ENCODE measurements at regions not wholly inside any gene's neighbourhood (a gene's known extent, or its start where the extent isn't known, plus 50 kb on each side); places are given as distances from the start of the nearest gene placed in this dataset.

- no peak for TF ChIP-seq SP4 (IDR thresholded peaks at IDR 0.05; ENCODE audit: low read length)
- no peak for TF ChIP-seq CEBPB (IDR thresholded peaks at IDR 0.05; ENCODE audit: low read depth, low read length)
- TF ChIP-seq TBP (IDR thresholded peaks at IDR 0.05; ENCODE audit: low read depth, low read length), result no peak
- no peak for TF ChIP-seq TAF7 (optimal IDR thresholded peaks at IDR 0.05; ENCODE audit: borderline replicate concordance, low read depth, low read length)
- TF ChIP-seq POLR2A (IDR thresholded peaks at IDR 0.05; ENCODE audit: control extremely low read depth in 1 of 2, low read depth in 2 of 2, low read length in 2 of 2), result no peak
- no peak for TF ChIP-seq SUZ12 (IDR thresholded peaks at IDR 0.05; ENCODE audit: low read length)
- TF ChIP-seq SP2 (IDR thresholded peaks at IDR 0.05; ENCODE audit: low read length), result no peak
- TF ChIP-seq USF2 (IDR thresholded peaks at IDR 0.05; ENCODE audit: low read length), result no peak
- TF ChIP-seq ATF2 (IDR thresholded peaks at IDR 0.05; ENCODE audit: low read length), result no peak
- TF ChIP-seq SAP30 (IDR thresholded peaks at IDR 0.05; ENCODE audit: insufficient read depth, insufficient replicate concordance, low read length), result no peak
- no peak for TF ChIP-seq CTCF (IDR thresholded peaks at IDR 0.05; ENCODE audit: control extremely low read depth in 1 of 3, insufficient read depth in 1 of 3, low read depth in 1 of 3, low read length in 3 of 3)
These were observed 128.4 kb downstream of the ASB7 start for GRCh38 chr15:100730655-100731266.

Measured in H1 (cell line).